Activated naive CD8-positive, alpha-beta T cell treated with anti-CD3 and anti-CD28 coated beads for 36 hours (primary cell): ENCODE measurements at regions not wholly inside any gene's neighbourhood (a gene's known extent, or its start where the extent isn't known, plus 50 kb on each side); places are given as distances from the start of the nearest gene placed in this dataset.
"Not testable (repeated sequence)": the region's sequence is repeated elsewhere in the genome, so short reads cannot be mapped to it uniquely, and the experiment has no call there.

Experiments used
- DNase-seq: peaks from one replicate; pipeline ENCODE4 v3.0.0; 2021
- H3K27ac Mint-ChIP-seq: one replicate; pipeline ENCODE4 v1.8.0; 2022; ENCODE audit warnings: mild to moderate bottlenecking, moderate library complexity, mixed read lengths
- H3K27me3 Mint-ChIP-seq: one replicate; pipeline ENCODE4 v1.8.0; 2022; ENCODE audit warnings: mild to moderate bottlenecking, mixed read lengths
- H3K36me3 Mint-ChIP-seq: one replicate; pipeline ENCODE4 v1.8.0; 2021; ENCODE audit warnings: mild to moderate bottlenecking, mixed read lengths
- H3K4me1 Mint-ChIP-seq: one replicate; pipeline ENCODE4 v1.8.0; 2021; ENCODE audit warnings: mixed read lengths
- H3K4me3 Mint-ChIP-seq: one replicate; pipeline ENCODE4 v1.8.0; 2022; ENCODE audit warnings: mild to moderate bottlenecking, moderate library complexity, mixed read lengths
- H3K9me3 Mint-ChIP-seq: one replicate; pipeline ENCODE4 v1.8.0; 2022; ENCODE audit warnings: mixed read lengths

GRCh38 chr12:92408072-92408900 is 262.6 kb upstream of the BTG1 start:
- no peaks in the 10 kb centered on the region for H3K27me3 Mint-ChIP-seq
- H3K4me3 Mint-ChIP-seq: no peak overlapping the region
- H3K27ac Mint-ChIP-seq: peak overlapping the region; percentile 61
- H3K9me3 Mint-ChIP-seq: peaks cover 11% of the 10 kb centered on the region
- H3K4me1 Mint-ChIP-seq: peaks cover 43% of the 10 kb centered on the region
- H3K36me3 Mint-ChIP-seq: peaks cover 13% of the 10 kb centered on the region
- peak; percentile 41 for DNase-seq

DNA sequence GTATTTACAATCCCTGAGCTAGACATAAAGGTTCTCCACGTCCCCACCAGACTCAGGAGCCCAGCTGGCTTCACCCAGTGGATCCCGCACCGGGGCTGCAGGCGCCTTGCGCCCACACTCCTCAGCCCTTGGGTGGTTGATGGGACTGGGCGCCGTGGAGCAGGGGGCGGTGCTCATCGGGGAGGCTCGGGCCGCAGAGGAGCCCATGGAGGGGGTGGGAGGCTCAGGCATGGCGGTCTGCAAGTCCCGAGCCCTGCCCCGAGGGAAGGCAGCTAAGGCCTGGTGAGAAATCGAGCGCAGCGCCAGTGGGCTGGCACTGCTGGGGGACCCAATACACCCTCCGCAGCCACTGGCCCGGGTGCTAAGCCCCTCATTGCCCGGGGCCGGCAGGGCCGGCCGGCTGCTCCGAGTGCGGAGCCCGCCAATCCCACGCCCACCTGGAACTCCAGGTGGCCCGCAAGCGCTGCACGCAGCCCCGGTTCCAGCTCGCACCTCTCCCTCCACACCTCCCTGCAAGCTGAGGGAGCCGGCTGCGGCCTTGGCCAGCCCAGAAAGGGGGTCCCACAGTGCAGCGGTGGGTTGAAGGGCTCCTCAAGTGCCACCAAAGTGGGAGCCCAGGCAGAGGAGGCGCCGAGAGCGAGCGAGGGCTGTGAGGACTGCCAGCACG is 260.9 kb upstream of the BTG1 start:
- not testable (repeated sequence) for H3K4me3 Mint-ChIP-seq, DNase-seq, H3K27me3 Mint-ChIP-seq
- Mint-ChIP-seq H3K4me1 (peaks cover 59% of the 10 kb centered on the region), H3K9me3 (peaks cover 14% of the 10 kb centered on the region), H3K27ac (peak overlapping the region; percentile 98), H3K36me3 (peaks cover 19% of the 10 kb centered on the region)

DNA sequence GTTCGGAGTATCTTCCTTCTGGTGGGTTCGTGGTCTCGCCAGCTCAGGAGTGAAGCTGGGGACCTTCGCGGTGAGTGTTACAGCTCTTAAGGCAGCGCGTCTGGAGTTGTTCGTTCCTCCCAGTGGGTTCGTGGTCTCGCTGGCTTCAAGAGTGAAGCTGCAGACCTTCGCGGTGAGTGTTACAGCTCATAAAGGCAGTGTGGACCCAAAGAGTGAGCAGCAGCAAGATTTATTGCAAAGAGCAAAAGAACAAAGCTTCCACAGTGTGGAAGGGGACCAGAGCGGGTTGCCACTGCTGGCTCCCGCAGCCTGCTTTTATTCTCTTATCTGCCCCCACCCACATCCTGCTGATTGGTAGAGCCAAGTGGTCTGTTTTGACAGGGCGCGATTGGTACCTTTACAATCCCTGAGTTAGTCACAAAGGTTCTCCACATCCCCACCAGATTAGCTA is 260.2 kb upstream of the BTG1 start:
- not testable (repeated sequence) for H3K27me3 Mint-ChIP-seq
- Mint-ChIP-seq H3K9me3 (peaks cover 17% of the 10 kb centered on the region), H3K4me3 (peak overlapping the region; percentile 84), H3K36me3 (peaks cover 21% of the 10 kb centered on the region), H3K27ac (peak overlapping the region; percentile 98), H3K4me1 (peaks cover 66% of the 10 kb centered on the region)
- peak; percentile 67 for DNase-seq

DNA sequence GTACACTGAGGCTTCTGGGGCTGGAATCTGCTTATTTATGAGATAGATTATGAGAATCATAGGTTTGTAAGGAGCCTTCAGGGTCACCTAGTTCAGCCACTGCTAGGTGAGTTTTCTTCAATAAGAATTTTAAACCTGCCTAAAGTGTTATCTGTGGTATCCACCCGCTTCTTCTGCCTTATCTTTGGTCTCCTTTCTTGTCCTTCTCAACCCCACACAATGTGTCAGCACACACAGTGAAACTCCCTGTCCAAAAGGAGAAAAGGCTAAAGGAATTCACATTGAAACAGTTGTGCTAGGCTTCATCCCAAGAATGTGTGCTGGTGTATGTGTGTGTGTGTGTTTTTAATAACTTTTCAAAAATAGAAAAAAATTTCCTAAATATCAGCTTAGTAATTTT is 259.3 kb upstream of the BTG1 start:
- DNase-seq: no peak
- Mint-ChIP-seq H3K4me3 (peak overlapping the region; percentile 70), H3K9me3 (peaks cover 16% of the 10 kb centered on the region), H3K27ac (peak overlapping the region; percentile 98), H3K36me3 (peaks cover 23% of the 10 kb centered on the region), H3K27me3 (no peaks in the 10 kb centered on the region), H3K4me1 (peaks cover 69% of the 10 kb centered on the region)

DNA sequence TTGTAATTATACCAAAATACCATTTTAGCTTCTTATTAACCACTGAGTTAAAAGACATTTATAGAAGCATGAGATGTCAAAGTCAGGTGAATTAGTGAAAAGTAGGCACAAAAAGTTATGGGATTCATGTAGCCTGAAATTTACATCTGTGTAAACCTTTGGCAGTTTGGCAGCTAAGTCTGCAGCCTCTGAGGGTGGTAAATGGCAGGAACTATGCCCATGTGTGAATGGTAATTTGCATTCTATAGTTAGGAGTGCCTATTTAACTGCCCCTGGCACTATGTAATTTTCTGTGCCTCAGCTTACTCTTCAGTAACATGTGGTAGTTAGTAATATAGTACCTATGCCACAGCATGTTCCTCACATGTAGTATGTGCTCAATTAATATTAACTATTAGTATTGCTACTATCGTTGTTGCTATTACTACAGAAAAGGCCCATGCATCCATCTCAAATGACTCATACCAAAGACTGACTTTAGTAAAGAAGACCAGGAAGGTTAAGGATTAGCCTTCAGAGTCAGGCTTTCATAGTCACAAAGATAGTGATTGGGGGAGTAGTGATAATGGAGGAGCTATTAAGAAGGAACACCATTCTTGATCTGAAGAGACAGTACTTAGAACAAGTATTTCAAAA is 258.7 kb upstream of the BTG1 start:
- no peaks in the 10 kb centered on the region for H3K27me3 Mint-ChIP-seq
- peaks cover 29% of the 10 kb centered on the region for H3K36me3 Mint-ChIP-seq
- H3K27ac Mint-ChIP-seq: peak overlapping the region; percentile 98
- H3K9me3 Mint-ChIP-seq: peaks cover 16% of the 10 kb centered on the region
- H3K4me3 Mint-ChIP-seq: peak overlapping the region; percentile 70
- no peak for DNase-seq
- peaks cover 74% of the 10 kb centered on the region for H3K4me1 Mint-ChIP-seq

DNA sequence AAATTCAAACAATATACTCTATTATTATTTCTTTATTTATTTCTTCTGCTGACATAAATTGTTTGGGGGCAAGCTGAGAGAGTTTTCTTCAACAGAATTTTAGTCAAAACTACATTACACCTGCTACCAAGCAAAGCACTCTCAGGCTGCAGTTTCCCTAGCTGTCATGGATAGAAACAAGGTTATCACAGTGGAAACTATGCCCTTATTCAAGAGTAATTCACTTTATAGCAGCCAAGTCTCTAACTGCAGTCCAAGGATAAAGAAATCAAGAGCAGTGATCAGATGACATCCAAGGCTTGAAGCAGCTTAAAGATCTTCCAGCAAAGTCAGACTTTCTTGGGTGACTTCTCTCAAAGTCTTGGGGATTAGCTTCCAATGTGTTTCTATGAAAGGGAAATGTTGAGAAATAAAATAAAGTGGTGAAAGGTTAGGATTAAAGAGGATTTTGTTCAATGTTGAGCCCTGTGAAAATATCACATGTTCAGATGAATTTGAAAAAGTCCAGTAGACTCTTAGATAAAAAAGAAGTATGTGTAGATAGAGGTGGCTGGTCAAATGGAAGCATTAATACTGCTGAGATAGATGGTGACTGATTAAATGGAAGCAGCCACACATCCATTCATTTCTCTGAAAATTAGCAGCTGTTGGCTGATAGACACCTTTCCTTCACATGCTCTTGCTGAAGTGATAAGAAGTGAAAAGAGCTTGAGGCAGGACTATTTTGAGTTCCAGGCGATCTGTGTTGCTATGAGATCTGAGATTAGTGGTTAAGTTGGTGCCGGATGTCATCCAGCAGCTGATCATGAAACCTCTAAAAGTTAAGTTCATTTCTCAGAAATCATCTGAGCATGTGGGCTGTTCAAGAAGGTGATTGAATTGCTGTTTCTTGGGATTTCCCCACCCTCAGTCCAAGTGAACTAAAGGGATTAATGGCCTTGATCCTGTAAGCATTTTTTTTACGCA is 257.8 kb upstream of the BTG1 start:
- Mint-ChIP-seq H3K4me1 (peaks cover 79% of the 10 kb centered on the region), H3K36me3 (peaks cover 27% of the 10 kb centered on the region), H3K4me3 (peak overlapping the region; percentile 70), H3K27ac (peak overlapping the region; percentile 98), H3K27me3 (no peaks in the 10 kb centered on the region), H3K9me3 (peaks cover 16% of the 10 kb centered on the region)
- peak; percentile 59 for DNase-seq

GRCh38 chr12:92402415-92402814 is 256.8 kb upstream of the BTG1 start:
- H3K4me3 Mint-ChIP-seq: peak overlapping the region; percentile 64
- H3K4me1 Mint-ChIP-seq: peaks cover 81% of the 10 kb centered on the region
- H3K27ac Mint-ChIP-seq: peak overlapping the region; percentile 88
- DNase-seq: no peak
- H3K36me3 Mint-ChIP-seq: peaks cover 35% of the 10 kb centered on the region
- H3K9me3 Mint-ChIP-seq: peaks cover 17% of the 10 kb centered on the region
- no peaks in the 10 kb centered on the region for H3K27me3 Mint-ChIP-seq

DNA sequence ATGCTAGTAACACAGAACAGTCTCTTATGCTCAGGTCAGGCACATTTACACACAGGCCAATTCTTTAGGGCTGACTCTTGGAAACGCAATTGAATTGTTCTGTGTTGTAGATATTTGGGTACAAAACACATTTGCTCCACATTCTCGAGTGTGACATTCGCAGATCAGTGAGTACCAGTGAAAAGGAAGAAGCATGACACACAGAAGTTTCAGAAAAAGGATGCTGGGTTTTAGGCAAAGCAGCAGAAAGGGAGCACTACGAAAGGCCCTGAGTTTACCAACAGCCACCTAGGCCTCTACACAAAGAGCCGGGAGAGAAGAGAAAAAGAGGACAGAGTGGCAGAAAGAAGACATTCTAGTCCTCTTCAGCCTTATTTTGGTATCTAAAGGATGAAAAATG is 254.4 kb upstream of the BTG1 start:
- Mint-ChIP-seq H3K4me1 (peaks cover 87% of the 10 kb centered on the region), H3K36me3 (peaks cover 42% of the 10 kb centered on the region), H3K4me3 (peak overlapping the region; percentile 68), H3K27me3 (no peaks in the 10 kb centered on the region), H3K9me3 (peaks cover 21% of the 10 kb centered on the region), H3K27ac (peak overlapping the region; percentile 98)
- DNase-seq: no peak

DNA sequence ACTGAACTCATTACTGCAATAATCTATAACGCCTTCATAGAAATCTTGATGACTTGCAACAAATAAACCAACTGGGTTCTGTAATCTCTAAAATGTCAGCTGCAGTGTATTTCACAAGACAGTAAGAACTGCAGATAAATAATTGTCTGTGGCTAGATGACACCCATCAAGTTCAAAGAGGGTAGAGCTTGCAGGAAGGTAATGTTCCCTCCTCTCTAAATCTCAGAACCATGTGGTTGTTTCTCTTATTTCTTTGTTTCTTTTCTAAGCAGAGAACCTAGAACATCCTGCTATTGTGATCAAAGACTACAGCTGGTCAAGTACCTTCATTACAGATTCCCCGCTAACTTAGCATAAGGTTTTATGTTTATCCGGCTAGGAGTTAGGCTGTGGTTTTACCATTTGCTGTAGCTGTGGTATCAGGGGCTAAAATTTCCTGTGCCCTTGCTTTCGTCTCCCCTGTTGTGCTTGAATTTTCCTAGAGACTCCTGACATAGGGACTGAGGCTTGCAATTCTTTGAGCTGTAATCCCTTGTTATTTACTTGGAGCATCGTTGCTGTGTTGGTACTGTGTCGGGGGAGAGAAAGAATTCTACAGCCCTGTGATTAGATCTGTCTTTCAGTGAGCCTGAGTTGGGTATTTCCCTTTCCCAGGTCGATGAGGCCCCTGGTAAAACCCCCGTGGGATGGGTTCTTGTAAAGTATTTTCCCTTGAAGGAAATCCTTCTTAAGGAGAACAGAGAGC is 253.1 kb upstream of the BTG1 start:
- Mint-ChIP-seq H3K27ac (peak overlapping the region; percentile 98), H3K4me1 (peaks cover 89% of the 10 kb centered on the region), H3K36me3 (peaks cover 55% of the 10 kb centered on the region), H3K9me3 (peaks cover 31% of the 10 kb centered on the region), H3K27me3 (no peaks in the 10 kb centered on the region), H3K4me3 (peak overlapping the region; percentile 22)
- DNase-seq: no peak

GRCh38 chr12:92396647-92397252 is 251.1 kb upstream of the BTG1 start:
- peak overlapping the region; percentile 98 for H3K27ac Mint-ChIP-seq
- DNase-seq: no peak
- peaks cover 64% of the 10 kb centered on the region for H3K36me3 Mint-ChIP-seq
- H3K4me1 Mint-ChIP-seq: peaks cover 82% of the 10 kb centered on the region
- no peaks in the 10 kb centered on the region for H3K27me3 Mint-ChIP-seq
- peaks cover 39% of the 10 kb centered on the region for H3K9me3 Mint-ChIP-seq
- H3K4me3 Mint-ChIP-seq: no peak overlapping the region

- Mint-ChIP-seq H3K27ac (no peak overlapping the region), H3K27me3 (no peaks in the 10 kb centered on the region), H3K9me3 (peaks cover 35% of the 10 kb centered on the region), H3K4me3 (no peak overlapping the region), H3K36me3 (peaks cover 61% of the 10 kb centered on the region), H3K4me1 (peaks cover 77% of the 10 kb centered on the region)
- no peak for DNase-seq
Measured at GRCh38 chr12:92395322-92395721, 249.7 kb upstream of the BTG1 start.

DNA sequence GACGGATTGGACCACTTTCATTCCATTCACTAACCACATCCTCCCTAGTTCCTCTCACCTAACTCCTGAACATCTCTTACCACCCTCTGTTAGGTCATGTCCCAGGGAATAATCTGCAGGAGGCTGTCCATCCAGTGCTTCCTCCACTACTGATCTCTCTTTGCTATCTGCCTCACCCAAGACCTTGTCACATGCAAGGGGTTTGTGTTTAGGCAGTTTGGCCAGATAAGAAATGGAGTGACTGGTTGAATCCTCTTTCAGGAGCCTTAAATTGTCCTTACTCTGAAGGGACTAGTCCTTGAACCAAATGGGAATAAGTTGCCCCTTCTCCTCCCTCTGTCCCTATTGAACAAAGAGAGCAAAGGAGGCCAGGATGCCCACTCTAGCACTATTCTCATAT is 249.2 kb upstream of the BTG1 start:
- Mint-ChIP-seq H3K27me3 (no peaks in the 10 kb centered on the region), H3K27ac (peak overlapping the region; percentile 25), H3K9me3 (peaks cover 35% of the 10 kb centered on the region), H3K4me1 (peaks cover 73% of the 10 kb centered on the region), H3K4me3 (no peak overlapping the region), H3K36me3 (peaks cover 59% of the 10 kb centered on the region)
- DNase-seq: no peak

- Mint-ChIP-seq H3K4me1 (peaks cover 68% of the 10 kb centered on the region), H3K9me3 (peaks cover 35% of the 10 kb centered on the region), H3K27ac (no peak overlapping the region), H3K4me3 (no peak overlapping the region), H3K36me3 (peaks cover 53% of the 10 kb centered on the region), H3K27me3 (no peaks in the 10 kb centered on the region)
- DNase-seq: no peak
Measured at GRCh38 chr12:92393504-92393903, 247.9 kb upstream of the BTG1 start.
